ENCODE measurements at regions not wholly inside any gene's neighbourhood (a gene's known extent, or its start where the extent isn't known, plus 50 kb on each side); places are given as distances from the start of the nearest gene placed in this dataset.

GRCh38 chr2:166609183-166609959 is 115.3 kb upstream of the SCN7A start:
- no peak overlapping the region for H3K4me3 ChIP-seq (ENCODE audit: control insufficient read depth in 2 of 3, extremely low read depth in 1 of 3, insufficient read depth in 2 of 3, low read depth in 1 of 3, low read length in 3 of 3)
- H3K79me2 ChIP-seq (ENCODE audit: control insufficient read depth, insufficient read depth, low read length), result no peaks in the 10 kb centered on the region
- no peaks in the 10 kb centered on the region for H3K4me1 ChIP-seq (ENCODE audit: control insufficient read depth, extremely low read depth, insufficient read depth, low read length)
- H4K20me1 ChIP-seq (ENCODE audit: control insufficient read depth, extremely low read depth, insufficient read depth, low read length), result no peaks in the 10 kb centered on the region
- no peaks in the 10 kb centered on the region for H3K27me3 ChIP-seq (ENCODE audit: control insufficient read depth, extremely low read depth, insufficient read depth, low read length)
- H3K9me1 ChIP-seq (ENCODE audit: control insufficient read depth, extremely low read depth, insufficient read depth, low read length), result no peaks in the 10 kb centered on the region
- no peaks in the 10 kb centered on the region for H3K36me3 ChIP-seq (ENCODE audit: control insufficient read depth in 2 of 2, extremely low read depth in 1 of 2, insufficient read depth in 2 of 2, low read length in 2 of 2)
- no peaks in the 10 kb centered on the region for H3K9me3 ChIP-seq (ENCODE audit: control insufficient read depth, low read depth, low read length)
- FAIRE-seq, result no peak
- no peak overlapping the region for H2AFZ ChIP-seq (ENCODE audit: control insufficient read depth, low read length)
- TF ChIP-seq, protein P1, sequence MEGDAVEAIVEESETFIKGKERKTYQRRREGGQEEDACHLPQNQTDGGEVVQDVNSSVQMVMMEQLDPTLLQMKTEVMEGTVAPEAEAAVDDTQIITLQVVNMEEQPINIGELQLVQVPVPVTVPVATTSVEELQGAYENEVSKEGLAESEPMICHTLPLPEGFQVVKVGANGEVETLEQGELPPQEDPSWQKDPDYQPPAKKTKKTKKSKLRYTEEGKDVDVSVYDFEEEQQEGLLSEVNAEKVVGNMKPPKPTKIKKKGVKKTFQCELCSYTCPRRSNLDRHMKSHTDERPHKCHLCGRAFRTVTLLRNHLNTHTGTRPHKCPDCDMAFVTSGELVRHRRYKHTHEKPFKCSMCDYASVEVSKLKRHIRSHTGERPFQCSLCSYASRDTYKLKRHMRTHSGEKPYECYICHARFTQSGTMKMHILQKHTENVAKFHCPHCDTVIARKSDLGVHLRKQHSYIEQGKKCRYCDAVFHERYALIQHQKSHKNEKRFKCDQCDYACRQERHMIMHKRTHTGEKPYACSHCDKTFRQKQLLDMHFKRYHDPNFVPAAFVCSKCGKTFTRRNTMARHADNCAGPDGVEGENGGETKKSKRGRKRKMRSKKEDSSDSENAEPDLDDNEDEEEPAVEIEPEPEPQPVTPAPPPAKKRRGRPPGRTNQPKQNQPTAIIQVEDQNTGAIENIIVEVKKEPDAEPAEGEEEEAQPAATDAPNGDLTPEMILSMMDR (optimal IDR thresholded peaks at IDR 0.05 in 1 of 3, IDR thresholded peaks at IDR 0.05 in 1 of 3, conservative IDR thresholded peaks at IDR 0.05 in 1 of 3; ENCODE audit: extremely low read depth in 1 of 3, insufficient read depth in 2 of 3, low read length in 3 of 3), result no peak
- TF ChIP-seq EZH2 (IDR thresholded peaks at IDR 0.05; ENCODE audit: low read length), result no peak
- dilution Hi-C loops (cut with MboI; ENCODE audit: extremely low pct_ligation_motif_present, low sequenced_read_pairs), result no loop called here
- no peak overlapping the region for H3K27ac ChIP-seq (ENCODE audit: control insufficient read depth, insufficient read depth, low read length)
- no peak for DNase-seq (ENCODE audit: low read depth, low spot score)
- no peak overlapping the region for H3K4me2 ChIP-seq (ENCODE audit: control insufficient read depth, extremely low read depth, insufficient read depth, low read depth, low read length)
- H3K9ac ChIP-seq (ENCODE audit: control insufficient read depth, extremely low read depth, insufficient read depth, low read length), result no peak overlapping the region

GRCh38 chr2:166607880-166608279 is 113.8 kb upstream of the SCN7A start:
- DNase-seq (ENCODE audit: low read depth, low spot score), result no peak
- Histone ChIP-seq H4K20me1 (ENCODE audit: control insufficient read depth, extremely low read depth, insufficient read depth, low read length) (no peaks in the 10 kb centered on the region), H3K27me3 (ENCODE audit: control insufficient read depth, extremely low read depth, insufficient read depth, low read length) (no peaks in the 10 kb centered on the region), H3K79me2 (ENCODE audit: control insufficient read depth, insufficient read depth, low read length) (no peaks in the 10 kb centered on the region), H3K4me2 (ENCODE audit: control insufficient read depth, extremely low read depth, insufficient read depth, low read depth, low read length) (no peak overlapping the region), H3K36me3 (ENCODE audit: control insufficient read depth in 2 of 2, extremely low read depth in 1 of 2, insufficient read depth in 2 of 2, low read length in 2 of 2) (no peaks in the 10 kb centered on the region), H2AFZ (ENCODE audit: control insufficient read depth, low read length) (no peak overlapping the region), H3K27ac (ENCODE audit: control insufficient read depth, insufficient read depth, low read length) (no peak overlapping the region), H3K9ac (ENCODE audit: control insufficient read depth, extremely low read depth, insufficient read depth, low read length) (no peak overlapping the region), H3K4me3 (ENCODE audit: control insufficient read depth in 2 of 3, extremely low read depth in 1 of 3, insufficient read depth in 2 of 3, low read depth in 1 of 3, low read length in 3 of 3) (no peak overlapping the region), H3K9me1 (ENCODE audit: control insufficient read depth, extremely low read depth, insufficient read depth, low read length) (no peaks in the 10 kb centered on the region), H3K9me3 (ENCODE audit: control insufficient read depth, low read depth, low read length) (no peaks in the 10 kb centered on the region), H3K4me1 (ENCODE audit: control insufficient read depth, extremely low read depth, insufficient read depth, low read length) (no peaks in the 10 kb centered on the region)
- TF ChIP-seq, protein P1 (optimal IDR thresholded peaks at IDR 0.05 in 1 of 3, IDR thresholded peaks at IDR 0.05 in 1 of 3, conservative IDR thresholded peaks at IDR 0.05 in 1 of 3; ENCODE audit: extremely low read depth in 1 of 3, insufficient read depth in 2 of 3, low read length in 3 of 3), result no peak
- TF ChIP-seq EZH2 (IDR thresholded peaks at IDR 0.05; ENCODE audit: low read length), result no peak
- no peak for FAIRE-seq
- dilution Hi-C loops (cut with MboI; ENCODE audit: extremely low pct_ligation_motif_present, low sequenced_read_pairs), result no loop called here
